Gastroesophageal sphincter (tissue), 4 donors: ENCODE measurements at regions not wholly inside any gene's neighbourhood (a gene's known extent, or its start where the extent isn't known, plus 50 kb on each side); places are given as distances from the start of the nearest gene placed in this dataset.

Source experiments
- ATAC-seq: fragments of 150-250 bp; one replicate; pipeline ENCODE4 v1.9.1; 2016; ENCODE audit warnings: mild to moderate bottlenecking, moderate library complexity
- H3K27ac ChIP-seq, 4 donors: fragments of 200-600 bp; sonication (generic) in 3 of 4; 1 replicate in 3 of 4; 2 replicates in 1 of 4; pipeline ENCODE4 v1.5.1; 2016 to 2019
- H3K27me3 ChIP-seq: fragments of 200-600 bp; sonication (generic); one replicate; pipeline ENCODE4 v1.5.1; 2019
- H3K36me3 ChIP-seq, 2 donors: fragments of 200-600 bp; sonication (generic); one replicate each; pipeline ENCODE4 v1.5.1; 2019; ENCODE audit warnings: control low read depth in 1 of 2
- H3K4me1 ChIP-seq, 3 donors: fragments of 200-600 bp; sonication (generic); 1 replicate in 2 of 3; 2 replicates in 1 of 3; pipeline ENCODE4 v1.5.1; 2016 to 2019; ENCODE audit warnings: control low read depth in 2 of 3
- H3K4me3 ChIP-seq, 2 donors: fragments of 200-600 bp; sonication (generic); one replicate each; pipeline ENCODE4 v1.5.1; 2019; ENCODE audit warnings: mild to moderate bottlenecking in 1 of 2, moderate library complexity in 1 of 2
- H3K9me3 ChIP-seq, 3 donors: fragments of 200-600 bp; sonication (generic); one replicate each; pipeline ENCODE4 v1.5.1; 2017 to 2019; ENCODE audit warnings: control low read depth in 2 of 3
- EP300 ChIP-seq: sonication (generic); formaldehyde crosslinking; IDR thresholded peaks from one replicate; pipeline ENCODE4 v1.6.1; 2017; ENCODE audit warnings: antibody characterized with exemption, mild to moderate bottlenecking
- POLR2A ChIP-seq, 2 donors: fragments of 450-650 bp; IDR thresholded peaks; one replicate each; pipeline ENCODE4 v1.6.1; 2017; ENCODE audit warnings: antibody characterized with exemption in 2 of 2, mild to moderate bottlenecking in 2 of 2, moderate library complexity in 1 of 2
- POLR2AphosphoS5 ChIP-seq: sonication (generic); formaldehyde crosslinking; IDR thresholded peaks from one replicate; pipeline ENCODE4 v1.6.1; 2017; ENCODE audit warnings: antibody characterized with exemption
- WGBS, 2 donors: methylation state at CpG; one replicate each; pipeline ENCODE4 v1.1.5; 2018; ENCODE audit warnings: low coverage in 1 of 2; 5-methylcytosine and 5-hydroxymethylcytosine counted together
- TF ChIP-seq, protein P1 (sequence below), 4 experiments: fragments of 200-600 bp in 2 of 4; fragments of 450-650 bp in 2 of 4; sonication (generic) in 1 of 4; IDR thresholded peaks; one replicate each; pipeline ENCODE4 v1.5.1; 2017 to 2019; ENCODE audit warnings: antibody characterized with exemption in 4 of 4, mild to moderate bottlenecking in 2 of 4, moderate library complexity in 2 of 4

DNA sequence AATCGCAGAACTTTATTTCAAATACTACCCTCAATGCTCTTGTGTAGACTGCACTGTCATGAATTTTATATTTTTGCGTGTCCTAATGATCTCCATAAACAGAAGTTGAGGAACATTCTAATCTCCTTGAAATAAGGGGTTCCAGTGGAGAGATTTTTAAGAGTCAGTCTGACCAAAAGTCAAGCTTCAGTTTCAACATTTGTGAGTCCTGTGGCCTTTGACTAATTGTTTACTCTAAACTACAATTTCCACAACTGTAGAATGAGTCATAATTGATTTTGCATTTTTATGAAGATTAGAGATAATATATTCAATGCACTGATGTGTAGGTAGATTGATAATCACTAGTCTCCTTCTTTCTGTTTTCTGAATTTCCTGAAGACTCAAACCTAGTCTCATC, 720.3 kb upstream of the ID2 start:
- no peak overlapping the region for H3K27ac ChIP-seq
- H3K36me3 ChIP-seq = no peaks in the 10 kb centered on the region
- ATAC-seq = no peak
- H3K27me3 ChIP-seq = no peaks in the 10 kb centered on the region
- H3K4me1 ChIP-seq = no peaks in the 10 kb centered on the region
- no peaks in the 10 kb centered on the region for H3K9me3 ChIP-seq
- H3K4me3 ChIP-seq = no peak overlapping the region
- TF ChIP-seq POLR2AphosphoS5 = no peak
- TF ChIP-seq EP300 = no peak
- TF ChIP-seq, protein P1, sequence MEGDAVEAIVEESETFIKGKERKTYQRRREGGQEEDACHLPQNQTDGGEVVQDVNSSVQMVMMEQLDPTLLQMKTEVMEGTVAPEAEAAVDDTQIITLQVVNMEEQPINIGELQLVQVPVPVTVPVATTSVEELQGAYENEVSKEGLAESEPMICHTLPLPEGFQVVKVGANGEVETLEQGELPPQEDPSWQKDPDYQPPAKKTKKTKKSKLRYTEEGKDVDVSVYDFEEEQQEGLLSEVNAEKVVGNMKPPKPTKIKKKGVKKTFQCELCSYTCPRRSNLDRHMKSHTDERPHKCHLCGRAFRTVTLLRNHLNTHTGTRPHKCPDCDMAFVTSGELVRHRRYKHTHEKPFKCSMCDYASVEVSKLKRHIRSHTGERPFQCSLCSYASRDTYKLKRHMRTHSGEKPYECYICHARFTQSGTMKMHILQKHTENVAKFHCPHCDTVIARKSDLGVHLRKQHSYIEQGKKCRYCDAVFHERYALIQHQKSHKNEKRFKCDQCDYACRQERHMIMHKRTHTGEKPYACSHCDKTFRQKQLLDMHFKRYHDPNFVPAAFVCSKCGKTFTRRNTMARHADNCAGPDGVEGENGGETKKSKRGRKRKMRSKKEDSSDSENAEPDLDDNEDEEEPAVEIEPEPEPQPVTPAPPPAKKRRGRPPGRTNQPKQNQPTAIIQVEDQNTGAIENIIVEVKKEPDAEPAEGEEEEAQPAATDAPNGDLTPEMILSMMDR (IDR thresholded peaks at IDR 0.05) = no peak
- no peak for TF ChIP-seq POLR2A (IDR thresholded peaks at IDR 0.05)
- 79 to 95% methylated on average over 2 of the region's 2 CpGs for WGBS, 2 donors

DNA sequence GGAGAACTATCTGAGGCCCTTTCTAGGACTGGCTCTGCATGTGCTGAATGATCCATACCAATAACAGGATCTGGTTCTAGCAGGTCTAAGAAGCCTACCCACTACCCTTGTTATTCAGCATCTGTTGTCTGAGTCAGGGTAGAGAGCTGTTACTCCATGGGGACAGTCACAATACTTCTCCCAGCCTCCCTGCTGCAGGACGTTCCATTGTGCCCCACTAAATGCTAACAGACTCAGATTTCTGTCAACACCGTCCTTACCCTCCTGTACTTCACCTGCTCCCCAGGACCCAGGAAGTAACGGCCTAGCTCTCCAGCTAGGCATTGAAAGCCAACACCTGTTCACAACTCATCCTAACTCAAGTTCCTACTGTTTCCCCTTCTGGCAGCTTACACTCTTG, 719.7 kb upstream of the ID2 start:
- ATAC-seq = no peak
- H3K4me1 ChIP-seq = no peaks in the 10 kb centered on the region
- no peak overlapping the region for H3K27ac ChIP-seq
- H3K4me3 ChIP-seq = no peak overlapping the region
- WGBS, 2 donors = 88 to 92% methylated on average over 2 of the region's 3 CpGs
- no peaks in the 10 kb centered on the region for H3K27me3 ChIP-seq
- H3K9me3 ChIP-seq = no peaks in the 10 kb centered on the region
- no peaks in the 10 kb centered on the region for H3K36me3 ChIP-seq
- TF ChIP-seq POLR2AphosphoS5 (no peak), EP300 (no peak), POLR2A (IDR thresholded peaks at IDR 0.05) (no peak)
- TF ChIP-seq, protein P1 (IDR thresholded peaks at IDR 0.05) = no peak

DNA sequence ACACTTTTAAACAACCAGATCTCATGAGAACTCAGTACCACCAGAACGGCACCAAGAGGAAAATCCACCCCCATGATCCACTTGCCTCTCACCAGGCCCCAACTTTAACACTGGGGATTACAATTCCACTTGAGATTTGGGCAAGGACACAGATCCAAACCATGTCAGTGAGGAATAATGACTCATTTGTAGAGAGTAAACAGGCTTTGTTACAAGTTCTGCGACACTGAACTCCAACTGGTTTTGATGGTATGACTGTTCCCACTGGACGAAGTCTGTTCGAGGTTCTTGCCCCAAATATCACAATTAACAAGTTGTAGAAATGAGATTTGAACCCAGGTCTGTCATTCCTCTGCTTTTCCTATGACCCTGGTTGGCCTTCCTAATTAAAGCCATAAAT, 718.1 kb upstream of the ID2 start:
- H3K4me3 ChIP-seq = no peak overlapping the region
- TF ChIP-seq, protein P1 (IDR thresholded peaks at IDR 0.05) = no peak
- TF ChIP-seq EP300 (no peak), POLR2A (IDR thresholded peaks at IDR 0.05) (no peak), POLR2AphosphoS5 (no peak)
- ATAC-seq = no peak

DNA sequence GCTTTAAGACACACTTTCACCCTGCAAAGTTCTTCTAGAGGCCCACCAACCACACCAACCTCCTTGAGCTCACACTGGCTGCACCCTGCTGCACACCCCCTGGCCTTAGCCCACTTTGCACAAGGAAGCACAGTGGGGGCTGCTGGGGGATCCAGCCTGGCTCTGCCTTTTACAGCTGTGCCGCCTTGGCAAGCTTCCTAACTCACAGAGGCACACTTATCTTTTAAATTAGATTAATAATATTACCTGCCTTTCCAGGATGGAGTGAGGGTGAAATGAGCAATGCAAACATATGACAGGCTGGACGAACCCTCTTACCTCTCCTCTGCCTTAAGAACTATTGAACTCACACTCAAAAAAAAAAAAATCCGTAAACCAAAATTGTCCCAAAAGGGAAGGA, 715.8 kb upstream of the ID2 start:
- TF ChIP-seq POLR2AphosphoS5 (no peak), EP300 (no peak), POLR2A (IDR thresholded peaks at IDR 0.05) (no peak)
- TF ChIP-seq, protein P1 (IDR thresholded peaks at IDR 0.05) = no peak
- Histone ChIP-seq H3K36me3 (no peaks in the 10 kb centered on the region), H3K4me3 (no peak overlapping the region), H3K9me3 (no peaks in the 10 kb centered on the region), H3K27ac (no peak overlapping the region), H3K27me3 (no peaks in the 10 kb centered on the region), H3K4me1 (no peaks in the 10 kb centered on the region)
- no peak for ATAC-seq
- 0 to 50% methylated on average over 1 to 2 of the region's 3 CpGs for WGBS, 2 donors

More for the DNA sequence above, 718.1 kb upstream of the ID2 start:
- Histone ChIP-seq H3K9me3 (no peaks in the 10 kb centered on the region), H3K27ac (no peak overlapping the region), H3K4me1 (no peaks in the 10 kb centered on the region), H3K36me3 (no peaks in the 10 kb centered on the region), H3K27me3 (no peaks in the 10 kb centered on the region)
- 93 to 98% methylated on average over 3 to 4 of the region's 4 CpGs for WGBS, 2 donors

DNA sequence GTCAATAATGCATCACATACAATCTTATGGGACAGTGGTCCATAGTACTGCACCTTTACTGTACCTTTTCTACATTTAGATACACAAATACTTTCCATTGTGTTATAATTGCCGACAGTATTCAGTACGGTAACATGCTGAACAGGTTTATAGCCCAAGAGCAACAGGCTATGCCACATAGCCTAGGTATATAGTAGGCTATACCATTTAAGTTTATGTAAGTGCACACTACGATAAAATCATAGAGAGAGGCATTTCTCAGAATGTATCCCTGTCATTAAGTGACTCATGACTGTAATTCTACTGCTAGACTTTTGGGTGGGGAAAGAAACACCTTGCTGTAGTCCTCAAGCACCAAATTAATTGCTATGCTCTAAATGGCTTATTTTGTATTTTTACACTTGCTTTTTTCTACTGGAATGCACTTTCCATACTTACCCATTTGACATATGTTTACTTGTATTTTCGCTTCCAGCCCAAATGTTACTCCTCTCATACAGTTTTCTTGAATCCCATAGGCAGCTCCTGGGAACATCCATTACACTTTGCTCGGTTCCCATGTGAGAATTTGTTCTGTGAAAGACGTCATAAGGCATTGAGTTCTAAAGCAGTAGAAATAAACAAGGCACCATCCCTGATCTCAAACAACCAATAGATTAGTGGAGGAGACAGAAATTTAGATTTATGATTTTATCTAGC, 714.0 kb upstream of the ID2 start:
- H3K27ac ChIP-seq = no peak overlapping the region
- H3K27me3 ChIP-seq = no peaks in the 10 kb centered on the region
- no peaks in the 10 kb centered on the region for H3K36me3 ChIP-seq
- WGBS, 2 donors = 87 to 90% methylated on average over 6 of the region's 6 CpGs
- no peaks in the 10 kb centered on the region for H3K4me1 ChIP-seq
- no peak overlapping the region for H3K4me3 ChIP-seq
- no peak for ATAC-seq
- H3K9me3 ChIP-seq = no peaks in the 10 kb centered on the region
- TF ChIP-seq POLR2A (IDR thresholded peaks at IDR 0.05) (no peak), EP300 (no peak), POLR2AphosphoS5 (no peak)
- TF ChIP-seq, protein P1 (IDR thresholded peaks at IDR 0.05) = no peak
